ENCODE measurements at regions not wholly inside any gene's neighbourhood (a gene's known extent, or its start where the extent isn't known, plus 50 kb on each side); places are given as distances from the start of the nearest gene placed in this dataset.

DNA sequence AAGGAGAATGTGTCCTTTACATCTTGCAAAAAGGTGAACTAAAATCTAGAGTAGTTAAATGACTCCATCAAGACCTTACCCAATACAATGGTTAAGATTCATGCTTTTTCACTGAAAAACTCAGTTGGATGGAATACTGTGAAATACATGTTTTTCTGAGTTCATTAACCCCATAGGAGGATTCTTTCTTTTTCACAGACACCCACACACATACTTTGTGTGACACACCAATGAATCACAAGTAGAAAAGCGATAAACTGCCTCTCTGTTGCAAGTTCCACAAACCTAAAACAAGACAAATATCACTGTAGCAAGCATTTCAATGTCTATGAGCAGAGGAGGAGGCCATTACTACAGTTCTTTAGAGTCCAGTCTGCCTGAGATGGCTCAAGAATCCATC, 258.8 kb upstream of the CDH5 start:
- peaks cover 23% of the 10 kb centered on the region for H3K4me1 Mint-ChIP-seq (ENCODE audit: low read depth, unreplicated experiment)
- H3K27ac Mint-ChIP-seq (ENCODE audit: unreplicated experiment): peak overlapping the region; percentile 86
- peak overlapping the region; percentile 85 for H3K27ac ChIP-seq (ENCODE audit: low read depth, low read length)

DNA sequence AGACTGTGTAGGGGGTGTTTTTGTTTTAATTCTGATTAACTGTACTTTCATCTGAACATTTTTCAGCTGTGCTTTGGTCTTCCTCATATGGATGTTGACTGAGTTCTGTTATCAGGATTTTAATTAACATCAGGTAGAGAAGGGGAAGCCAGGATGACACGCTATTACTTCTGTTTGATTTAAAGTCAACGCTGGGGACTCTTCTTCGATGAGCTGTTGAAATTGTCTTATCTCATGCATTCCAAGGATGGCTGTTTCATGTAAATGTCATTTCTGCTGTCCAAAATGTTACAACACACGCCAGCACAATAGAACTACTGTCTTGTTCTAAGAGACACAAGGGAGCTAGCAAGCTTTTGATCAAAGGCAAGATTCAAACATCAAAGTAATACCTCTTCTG, 263.3 kb upstream of the CDH5 start:
- no peak for FAIRE-seq
- peaks cover 20% of the 10 kb centered on the region for H3K27me3 Mint-ChIP-seq (ENCODE audit: low read depth, unreplicated experiment)

More for the DNA sequence above, 258.8 kb upstream of the CDH5 start:
- peaks cover 6% of the 10 kb centered on the region for H3K9me3 Mint-ChIP-seq (ENCODE audit: unreplicated experiment)
- peak overlapping the region; percentile 74 for H2AFZ ChIP-seq (ENCODE audit: low read depth, low read length)
- H3K27me3 ChIP-seq (ENCODE audit: insufficient read depth, low read length): no peaks in the 10 kb centered on the region
- H3K9me3 ChIP-seq (ENCODE audit: insufficient read depth, low read depth, low read length): no peaks in the 10 kb centered on the region
- H3K4me1 ChIP-seq (ENCODE audit: insufficient read depth, low read length): peaks cover 17% of the 10 kb centered on the region
- TF ChIP-seq, protein P1, sequence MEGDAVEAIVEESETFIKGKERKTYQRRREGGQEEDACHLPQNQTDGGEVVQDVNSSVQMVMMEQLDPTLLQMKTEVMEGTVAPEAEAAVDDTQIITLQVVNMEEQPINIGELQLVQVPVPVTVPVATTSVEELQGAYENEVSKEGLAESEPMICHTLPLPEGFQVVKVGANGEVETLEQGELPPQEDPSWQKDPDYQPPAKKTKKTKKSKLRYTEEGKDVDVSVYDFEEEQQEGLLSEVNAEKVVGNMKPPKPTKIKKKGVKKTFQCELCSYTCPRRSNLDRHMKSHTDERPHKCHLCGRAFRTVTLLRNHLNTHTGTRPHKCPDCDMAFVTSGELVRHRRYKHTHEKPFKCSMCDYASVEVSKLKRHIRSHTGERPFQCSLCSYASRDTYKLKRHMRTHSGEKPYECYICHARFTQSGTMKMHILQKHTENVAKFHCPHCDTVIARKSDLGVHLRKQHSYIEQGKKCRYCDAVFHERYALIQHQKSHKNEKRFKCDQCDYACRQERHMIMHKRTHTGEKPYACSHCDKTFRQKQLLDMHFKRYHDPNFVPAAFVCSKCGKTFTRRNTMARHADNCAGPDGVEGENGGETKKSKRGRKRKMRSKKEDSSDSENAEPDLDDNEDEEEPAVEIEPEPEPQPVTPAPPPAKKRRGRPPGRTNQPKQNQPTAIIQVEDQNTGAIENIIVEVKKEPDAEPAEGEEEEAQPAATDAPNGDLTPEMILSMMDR (IDR thresholded peaks at IDR 0.05; ENCODE audit: insufficient read depth, low read depth, low read length): no peak
- no peak for TF ChIP-seq EZH2 (IDR thresholded peaks at IDR 0.05; ENCODE audit: insufficient read depth, low read length)
- H3K9ac ChIP-seq (ENCODE audit: low read length): peak overlapping the region; percentile 50
- peak overlapping the region; percentile 69 for H3K4me2 ChIP-seq (ENCODE audit: low read length)
- H3K4me3 ChIP-seq (ENCODE audit: insufficient read depth, low read depth, low read length): no peak overlapping the region
- H3K79me2 ChIP-seq (ENCODE audit: insufficient read depth, low read length): no peaks in the 10 kb centered on the region
- FAIRE-seq (peak; percentile 98), DNase-seq (ENCODE audit: low read depth) (peak; percentile 95)
- no peak overlapping the region for H3K4me3 Mint-ChIP-seq (ENCODE audit: unreplicated experiment)
- H3K27me3 Mint-ChIP-seq (ENCODE audit: low read depth, unreplicated experiment): peaks cover 8% of the 10 kb centered on the region
- no peaks in the 10 kb centered on the region for H4K20me1 ChIP-seq (ENCODE audit: insufficient read depth, low read length)
- H3K36me3 Mint-ChIP-seq (ENCODE audit: low read depth, unreplicated experiment): no peaks in the 10 kb centered on the region
- H3K36me3 ChIP-seq (ENCODE audit: insufficient read depth, low read length): no peaks in the 10 kb centered on the region

DNA sequence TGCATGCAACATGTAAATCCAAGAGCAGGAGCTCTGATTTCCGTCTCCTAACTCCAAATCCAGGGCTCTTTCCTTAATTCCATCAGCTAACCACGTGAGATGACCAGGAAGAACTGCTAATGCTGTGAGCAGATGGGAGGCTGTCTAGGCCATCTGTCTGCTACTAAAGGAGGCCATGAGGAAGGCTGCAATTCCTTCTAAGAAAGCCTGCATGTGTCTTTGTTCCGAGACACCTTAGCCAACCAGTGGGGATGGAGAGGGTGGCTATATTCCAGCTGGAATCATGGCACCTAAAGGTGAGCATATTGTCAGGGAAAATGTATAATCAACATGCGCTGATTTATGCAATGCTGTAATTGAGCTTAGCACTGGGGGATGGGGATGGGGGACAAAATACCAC, 267.2 kb upstream of the CDH5 start:
- TF ChIP-seq, protein P1 (IDR thresholded peaks at IDR 0.05; ENCODE audit: insufficient read depth, low read depth, low read length): no peak
- TF ChIP-seq EZH2 (IDR thresholded peaks at IDR 0.05; ENCODE audit: insufficient read depth, low read length): no peak
- Histone ChIP-seq H3K79me2 (ENCODE audit: insufficient read depth, low read length) (no peaks in the 10 kb centered on the region), H3K36me3 (ENCODE audit: insufficient read depth, low read length) (no peaks in the 10 kb centered on the region), H3K4me2 (ENCODE audit: low read length) (no peak overlapping the region), H3K27ac (ENCODE audit: low read depth, low read length) (no peak overlapping the region), H3K4me3 (ENCODE audit: insufficient read depth, low read depth, low read length) (no peak overlapping the region), H2AFZ (ENCODE audit: low read depth, low read length) (no peak overlapping the region), H3K9ac (ENCODE audit: low read length) (no peak overlapping the region), H3K9me3 (ENCODE audit: insufficient read depth, low read depth, low read length) (no peaks in the 10 kb centered on the region), H3K27me3 (ENCODE audit: insufficient read depth, low read length) (no peaks in the 10 kb centered on the region), H3K4me1 (ENCODE audit: insufficient read depth, low read length) (no peaks in the 10 kb centered on the region), H4K20me1 (ENCODE audit: insufficient read depth, low read length) (no peaks in the 10 kb centered on the region)
- Mint-ChIP-seq H3K36me3 (ENCODE audit: low read depth, unreplicated experiment) (no peaks in the 10 kb centered on the region), H3K27me3 (ENCODE audit: low read depth, unreplicated experiment) (peaks cover 32% of the 10 kb centered on the region), H3K9me3 (ENCODE audit: unreplicated experiment) (peaks cover under 1% of the 10 kb centered on the region), H3K4me1 (ENCODE audit: low read depth, unreplicated experiment) (peaks cover 14% of the 10 kb centered on the region), H3K27ac (ENCODE audit: unreplicated experiment) (no peak overlapping the region), H3K4me3 (ENCODE audit: unreplicated experiment) (no peak overlapping the region)
- FAIRE-seq (no peak), DNase-seq (ENCODE audit: low read depth) (no peak)

More for the DNA sequence above, 263.3 kb upstream of the CDH5 start:
- Histone ChIP-seq H2AFZ (ENCODE audit: low read depth, low read length) (no peak overlapping the region), H3K27me3 (ENCODE audit: insufficient read depth, low read length) (no peaks in the 10 kb centered on the region), H3K36me3 (ENCODE audit: insufficient read depth, low read length) (no peaks in the 10 kb centered on the region), H3K4me3 (ENCODE audit: insufficient read depth, low read depth, low read length) (no peak overlapping the region), H3K9ac (ENCODE audit: low read length) (no peak overlapping the region), H3K79me2 (ENCODE audit: insufficient read depth, low read length) (no peaks in the 10 kb centered on the region), H3K27ac (ENCODE audit: low read depth, low read length) (no peak overlapping the region), H3K4me2 (ENCODE audit: low read length) (no peak overlapping the region), H3K9me3 (ENCODE audit: insufficient read depth, low read depth, low read length) (no peaks in the 10 kb centered on the region), H4K20me1 (ENCODE audit: insufficient read depth, low read length) (no peaks in the 10 kb centered on the region), H3K4me1 (ENCODE audit: insufficient read depth, low read length) (peaks cover 14% of the 10 kb centered on the region)
- Mint-ChIP-seq H3K27ac (ENCODE audit: unreplicated experiment) (no peak overlapping the region), H3K4me1 (ENCODE audit: low read depth, unreplicated experiment) (peaks cover 17% of the 10 kb centered on the region), H3K4me3 (ENCODE audit: unreplicated experiment) (no peak overlapping the region), H3K36me3 (ENCODE audit: low read depth, unreplicated experiment) (no peaks in the 10 kb centered on the region), H3K9me3 (ENCODE audit: unreplicated experiment) (peaks cover 6% of the 10 kb centered on the region)
- TF ChIP-seq, protein P1 (IDR thresholded peaks at IDR 0.05; ENCODE audit: insufficient read depth, low read depth, low read length): no peak
- no peak for TF ChIP-seq EZH2 (IDR thresholded peaks at IDR 0.05; ENCODE audit: insufficient read depth, low read length)
- DNase-seq (ENCODE audit: low read depth): no peak
